Embryonic facial prominence (tissue), 1 donor: ENCODE measurements at regions not wholly inside any gene's neighbourhood (a gene's known extent, or its start where the extent isn't known, plus 50 kb on each side); places are given as distances from the start of the nearest gene placed in this dataset.
"Not testable (repeated sequence)": the region's sequence is repeated elsewhere in the genome, so short reads cannot be mapped to it uniquely, and the experiment has no call there.

Experiments used
- DNase-seq: peaks from one replicate; pipeline ENCODE4 v3.0.0-alpha.2; 2016; ENCODE audit errors: extremely low spot score

DNA sequence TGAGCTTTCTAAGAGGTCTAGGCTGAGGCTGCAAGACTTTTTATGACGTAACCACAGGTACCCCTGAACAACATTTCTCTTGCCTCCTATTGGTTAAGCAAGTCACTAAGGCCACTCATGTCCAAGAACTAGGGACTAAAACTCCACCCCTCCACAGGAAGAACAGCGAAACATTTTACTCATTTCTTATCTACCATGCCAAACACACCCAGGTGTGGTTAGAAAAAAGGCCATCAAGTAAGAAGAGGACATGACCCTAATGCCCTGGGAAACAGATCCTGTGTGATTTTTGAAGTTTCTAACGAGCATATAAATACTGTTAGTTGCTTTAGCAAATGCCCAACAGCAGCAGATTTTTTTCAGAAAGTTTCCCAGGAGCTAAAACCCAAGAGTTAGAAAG lies 282.4 kb upstream of the DYNLRB2 start:
- no peak for DNase-seq

DNA sequence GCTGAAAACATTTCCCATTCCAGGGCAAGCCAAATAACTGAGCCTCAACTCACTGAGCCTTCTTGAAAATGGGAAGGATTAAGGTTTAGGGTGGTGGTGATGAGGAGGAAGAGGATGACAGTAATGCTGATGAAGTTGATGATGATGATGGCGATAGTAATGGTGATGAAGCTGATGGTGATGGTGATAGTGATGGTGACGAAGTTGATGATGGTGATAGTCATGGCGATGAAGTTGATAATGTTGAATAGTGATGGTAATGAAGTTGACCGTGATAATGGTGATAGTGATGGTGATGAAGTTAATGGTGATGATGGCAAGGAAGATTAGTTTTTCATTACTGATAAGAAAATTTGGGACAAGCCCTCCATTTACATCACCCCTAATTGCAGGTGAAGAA lies 285.8 kb upstream of the DYNLRB2 start:
- DNase-seq = no peak

DNA sequence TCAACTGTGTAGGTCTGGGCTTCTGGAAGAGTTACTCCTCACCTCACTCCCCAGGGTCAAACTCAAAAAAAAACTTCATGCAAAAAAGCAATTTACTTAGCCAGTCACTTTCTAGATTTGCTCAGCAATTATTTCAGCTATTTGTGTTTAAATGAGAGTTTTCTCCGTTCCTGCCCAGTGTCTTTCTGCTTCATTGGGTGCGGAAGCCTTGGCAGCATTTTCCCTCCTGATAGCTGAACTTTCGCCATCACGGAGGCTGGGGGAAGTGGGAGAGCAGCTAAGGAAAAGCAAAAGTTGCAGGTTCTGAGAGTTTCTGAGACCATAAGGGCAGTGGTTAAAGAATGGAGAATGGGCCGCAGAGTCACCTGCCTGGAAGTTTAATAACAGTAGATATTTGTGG lies 287.1 kb upstream of the DYNLRB2 start:
- no peak for DNase-seq

DNA sequence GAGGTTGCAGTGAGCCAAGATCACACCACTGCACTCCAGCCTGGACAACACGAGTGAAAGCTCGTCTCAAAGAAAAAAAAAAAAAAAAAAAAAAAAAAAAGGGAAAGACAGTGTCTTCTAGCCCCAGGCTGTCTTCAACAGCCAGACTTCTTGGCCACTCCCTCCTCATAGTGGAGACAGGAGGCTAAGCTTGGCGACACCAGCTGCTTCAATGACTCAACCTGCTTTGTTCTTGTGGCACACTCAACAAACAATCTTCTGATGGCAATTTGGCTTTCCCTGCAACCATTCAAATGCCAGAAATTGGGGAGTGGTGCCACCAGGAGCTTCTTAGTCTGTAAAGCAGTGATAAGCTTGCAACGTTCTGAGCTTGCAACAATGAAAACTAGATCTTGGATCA lies 290.4 kb upstream of the DYNLRB2 start:
- DNase-seq = no peak

DNA sequence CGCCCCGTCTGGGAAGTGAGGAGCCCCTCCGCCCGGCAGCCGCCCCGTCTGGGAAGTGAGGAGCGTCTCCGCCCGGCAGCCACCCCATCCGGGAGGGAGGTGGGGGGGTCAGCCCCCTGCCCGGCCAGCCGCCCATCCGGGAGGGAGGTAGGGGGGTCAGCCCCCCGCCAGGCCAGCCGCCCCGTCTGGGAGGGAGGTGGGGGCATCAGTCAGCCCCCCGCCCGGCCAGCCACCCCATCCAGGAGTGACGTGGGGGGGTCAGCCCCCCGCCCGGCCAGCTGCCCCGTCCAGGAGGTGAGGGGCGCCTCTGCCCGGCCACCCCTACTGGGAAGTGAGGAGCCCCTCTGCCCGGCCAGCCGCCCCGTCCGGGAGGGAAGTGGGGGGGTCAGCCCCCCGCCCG lies 297.5 kb upstream of the DYNLRB2 start:
- DNase-seq = not testable (repeated sequence)

DNA sequence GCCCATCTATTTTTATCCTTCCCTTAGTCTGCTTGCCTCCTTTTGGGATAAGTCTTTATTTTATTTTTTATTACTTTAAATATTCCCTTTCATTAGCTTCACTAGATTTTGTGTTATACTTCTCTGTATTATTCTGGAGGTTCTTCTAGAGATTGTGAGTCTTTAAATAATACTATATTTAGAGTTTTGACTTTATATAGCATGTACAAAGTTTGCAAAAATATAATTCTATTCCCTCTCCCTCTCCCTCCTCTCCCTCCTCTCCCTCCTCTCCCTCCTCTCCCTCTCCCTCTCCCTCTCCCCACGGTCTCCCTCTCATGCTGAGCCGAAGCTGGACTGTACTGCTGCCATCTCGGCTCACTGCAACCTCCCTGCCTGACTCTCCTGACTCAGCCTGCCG lies 298.5 kb upstream of the DYNLRB2 start:
- DNase-seq = not testable (repeated sequence)

DNA sequence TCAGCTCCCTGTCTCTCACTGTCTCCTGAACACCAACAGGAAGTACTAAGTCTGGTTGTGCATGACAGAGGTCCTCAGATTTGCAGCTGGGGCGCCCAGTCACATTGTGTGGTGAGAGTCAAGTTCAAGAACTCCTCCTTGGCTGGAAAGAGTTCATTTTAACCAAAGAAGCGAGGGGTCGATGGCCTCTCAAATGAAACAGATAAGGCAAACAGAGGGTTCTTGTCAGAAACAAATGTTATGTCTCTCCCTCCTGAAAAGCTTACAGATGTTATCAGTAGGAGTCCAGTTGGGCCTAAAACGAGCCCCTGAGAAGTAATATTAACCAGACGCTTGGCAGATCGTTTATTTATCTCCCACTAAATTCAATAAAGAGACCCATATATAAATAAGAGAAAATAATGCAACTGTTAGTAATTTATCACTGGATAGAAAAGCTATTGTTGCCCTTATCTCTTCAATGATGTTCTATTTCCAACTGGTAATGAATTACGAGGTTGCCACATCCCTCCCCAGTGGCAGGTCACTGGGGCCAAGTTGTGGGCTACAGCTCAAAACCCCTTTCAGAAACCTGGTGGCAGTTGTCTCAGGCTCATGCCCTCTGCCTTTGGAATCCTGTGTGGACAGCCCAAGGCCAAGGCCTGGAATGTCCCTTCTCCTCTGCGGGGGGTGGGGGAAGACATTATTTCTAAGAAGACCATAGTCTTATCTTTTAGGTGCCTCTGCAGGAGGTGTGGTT lies 307.5 kb upstream of the DYNLRB2 start:
- DNase-seq = no peak

DNA sequence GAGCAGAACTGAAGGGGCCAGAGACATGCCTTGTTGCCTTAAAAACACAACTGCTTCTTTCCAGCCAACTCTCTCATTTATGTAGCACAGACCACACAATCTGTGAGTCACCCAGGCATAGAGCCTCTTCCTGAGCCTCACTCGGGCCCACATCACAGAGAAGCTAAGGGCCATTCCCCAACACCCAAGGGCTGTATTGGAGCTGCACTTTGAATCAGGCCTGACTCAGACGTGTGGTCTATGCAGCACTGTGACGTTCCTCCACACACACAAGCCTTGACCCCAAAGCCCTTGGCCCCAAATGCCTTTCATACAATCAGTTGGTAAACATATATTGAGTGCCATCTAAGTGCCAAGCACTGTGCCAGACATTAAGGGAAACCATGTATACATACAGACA lies 308.9 kb upstream of the DYNLRB2 start:
- no peak for DNase-seq

DNA sequence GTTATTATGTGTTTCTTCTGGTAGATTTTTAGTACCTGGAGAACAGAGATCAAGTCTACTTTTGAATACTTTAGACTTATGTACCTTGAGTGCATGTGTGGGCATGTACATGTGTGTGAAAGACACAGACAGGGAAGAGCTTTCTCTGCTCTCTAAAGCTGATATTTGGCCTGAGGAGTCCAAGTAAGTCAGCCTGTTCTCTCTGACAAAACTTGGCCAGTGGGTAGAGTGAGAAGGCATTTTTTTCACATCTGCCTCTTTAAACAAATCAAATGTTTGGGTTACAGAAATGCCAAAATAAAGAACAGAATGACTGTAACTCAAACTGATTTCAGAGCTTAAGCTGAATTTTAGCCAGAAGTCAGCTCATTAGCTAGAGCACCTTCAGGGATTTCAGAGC lies 309.7 kb upstream of the DYNLRB2 start:
- no peak for DNase-seq

DNA sequence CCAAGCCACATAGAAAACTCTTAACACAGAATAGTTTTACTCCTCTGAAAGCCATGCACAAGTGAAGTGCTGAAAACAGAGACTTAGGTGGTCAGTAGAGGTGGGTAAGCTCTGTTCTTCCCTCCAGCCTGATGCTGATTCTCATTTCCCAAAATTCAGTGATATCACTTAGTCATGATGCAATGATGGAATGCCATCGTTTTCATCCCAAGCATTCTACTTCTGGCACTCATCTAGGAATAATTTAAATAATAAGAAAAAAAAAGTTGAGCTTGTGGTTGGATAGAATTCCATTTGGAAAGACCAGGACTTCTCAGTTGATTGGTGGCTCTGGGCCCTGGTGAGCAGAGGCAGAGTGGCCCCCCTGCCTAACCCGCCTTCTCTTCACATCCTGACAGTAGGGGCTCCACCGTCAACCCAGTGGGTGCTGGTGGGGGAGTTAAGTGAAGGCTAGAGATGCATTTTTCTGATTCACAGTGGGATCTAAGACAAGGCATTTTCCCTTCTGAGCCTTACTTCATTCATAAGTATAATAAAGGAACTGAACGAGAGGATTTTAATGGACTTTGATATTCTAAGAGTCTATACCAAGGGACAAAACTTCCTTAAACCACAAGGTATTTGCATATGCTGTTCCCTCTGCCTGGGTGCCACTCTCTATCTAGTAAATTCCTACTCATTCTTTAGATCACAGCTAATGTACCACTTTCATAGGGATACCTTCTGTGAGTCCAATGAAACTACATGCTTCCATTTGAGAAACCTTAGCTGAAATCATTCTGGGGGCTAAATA lies 310.3 kb upstream of the DYNLRB2 start:
- DNase-seq = no peak

DNA sequence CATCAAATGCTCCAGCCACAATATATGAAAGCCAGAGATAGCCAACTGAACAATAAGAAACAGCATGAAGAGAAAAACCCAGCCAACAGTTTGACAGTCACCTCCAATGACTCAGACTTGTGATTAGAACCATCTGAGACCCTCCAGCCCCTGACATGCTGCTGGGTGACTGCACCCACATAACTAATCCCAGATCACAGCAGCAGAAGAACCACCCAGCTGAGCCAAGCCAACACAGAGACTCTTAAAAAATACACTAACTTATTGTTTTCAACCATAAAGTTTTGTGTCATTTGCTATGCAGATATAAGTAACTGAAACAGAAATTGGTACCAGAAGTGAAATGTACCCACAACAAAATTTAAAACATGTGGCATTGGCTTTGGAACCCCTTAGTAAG lies 314.3 kb upstream of the DYNLRB2 start:
- DNase-seq = no peak

DNA sequence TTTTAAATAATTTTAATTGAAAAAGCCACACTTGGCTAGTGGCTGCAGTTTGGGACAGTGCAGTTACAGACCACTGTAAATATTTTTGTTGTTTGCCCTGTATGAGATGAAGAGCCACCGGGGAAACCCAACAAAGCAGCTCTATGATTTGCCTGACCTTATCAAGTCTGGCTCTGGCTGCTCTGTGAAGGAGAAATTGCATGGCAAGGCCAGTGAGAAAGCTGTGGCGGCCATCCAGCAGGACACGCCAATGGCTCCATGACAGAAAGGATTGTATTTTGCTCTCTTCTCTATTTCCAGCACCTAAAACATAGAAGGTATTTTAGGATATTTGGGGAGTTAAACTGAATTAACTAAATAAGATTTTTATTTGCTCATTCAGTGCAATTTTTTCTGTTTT lies 330.0 kb upstream of the DYNLRB2 start:
- no peak for DNase-seq

DNA sequence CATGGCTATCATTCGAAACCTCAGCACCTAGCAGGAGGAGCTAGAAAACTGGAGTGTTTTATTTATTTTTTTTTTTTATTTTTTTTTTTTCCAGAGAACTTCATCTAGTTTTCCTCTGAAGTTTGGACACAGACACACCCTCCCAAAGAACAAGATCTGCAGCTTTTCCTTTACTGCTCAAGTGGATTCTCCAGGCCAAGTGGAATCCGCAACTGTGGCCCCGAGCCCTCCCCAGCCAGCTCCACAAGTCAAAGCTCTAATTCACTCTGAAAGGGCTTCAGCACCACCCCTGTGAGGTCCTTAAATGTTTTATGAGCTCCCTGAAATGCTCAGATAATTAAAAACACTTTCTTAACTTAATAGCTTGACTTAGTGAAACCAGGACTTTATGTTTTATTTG lies 332.1 kb upstream of the DYNLRB2 start:
- DNase-seq = no peak

DNA sequence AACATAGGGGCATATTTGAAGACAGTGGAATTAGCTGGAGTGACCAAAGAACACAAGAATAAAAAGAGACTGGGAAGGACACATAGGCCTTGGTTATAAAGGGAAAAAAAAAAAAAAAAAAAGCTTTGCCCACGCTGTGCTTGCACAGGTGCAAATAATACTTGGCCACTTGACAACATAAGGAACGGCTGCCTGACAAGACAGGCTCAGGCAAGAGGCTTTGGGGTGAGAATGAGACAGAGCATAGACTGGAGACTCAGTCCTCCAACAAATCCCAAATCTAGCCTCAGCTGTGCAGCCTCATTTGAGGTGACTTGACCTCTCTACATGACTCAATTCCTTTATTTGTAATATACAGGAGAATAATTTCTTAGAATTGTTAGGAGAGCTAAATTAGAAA lies 332.8 kb upstream of the DYNLRB2 start:
- no peak for DNase-seq

DNA sequence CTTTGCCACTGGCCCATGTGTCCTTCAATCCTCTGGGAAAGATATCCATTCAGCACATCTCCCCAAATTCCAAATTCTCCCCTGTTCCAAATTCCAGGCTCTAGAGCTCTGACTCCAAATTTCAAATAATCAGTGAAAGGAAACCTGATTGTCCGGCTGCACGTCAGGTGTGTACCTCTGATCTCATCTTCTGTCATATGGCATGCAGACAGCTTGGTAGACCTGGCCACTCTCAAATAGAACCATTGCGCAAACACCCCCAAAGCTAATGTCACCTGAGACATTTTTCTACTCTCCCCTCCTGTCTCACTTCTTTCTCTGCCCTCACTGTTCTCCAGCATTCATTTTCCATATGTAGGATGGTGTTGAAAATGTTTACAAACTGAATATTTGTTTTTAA lies 337.0 kb upstream of the DYNLRB2 start:
- no peak for DNase-seq

DNA sequence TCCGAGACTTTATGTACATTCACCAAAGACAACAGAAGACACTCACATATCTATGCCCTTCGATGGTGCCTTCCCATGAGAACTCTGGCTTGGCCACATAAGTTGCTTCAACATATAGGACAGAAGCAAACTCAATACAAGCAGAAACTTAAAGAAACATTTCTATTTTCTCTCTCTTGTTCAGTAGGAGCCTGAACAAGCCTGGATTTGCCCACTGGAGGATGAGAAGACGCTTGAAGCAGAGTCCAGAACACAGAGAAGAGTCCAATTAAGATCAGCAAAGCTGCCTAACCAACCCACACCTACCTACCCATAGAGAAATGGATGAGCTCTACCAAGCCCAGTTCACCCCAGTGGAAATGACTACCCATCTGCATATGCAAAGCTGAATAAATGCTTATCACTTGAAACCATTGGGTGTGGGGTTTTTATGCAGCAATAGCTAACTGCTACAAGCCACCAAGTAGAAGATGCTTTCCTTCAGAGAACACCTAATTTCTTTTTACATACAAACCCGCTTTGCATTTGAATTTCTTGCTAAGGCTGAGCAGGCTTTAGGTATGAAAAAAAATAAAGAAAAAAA lies 337.9 kb upstream of the DYNLRB2 start:
- DNase-seq = no peak

DNA sequence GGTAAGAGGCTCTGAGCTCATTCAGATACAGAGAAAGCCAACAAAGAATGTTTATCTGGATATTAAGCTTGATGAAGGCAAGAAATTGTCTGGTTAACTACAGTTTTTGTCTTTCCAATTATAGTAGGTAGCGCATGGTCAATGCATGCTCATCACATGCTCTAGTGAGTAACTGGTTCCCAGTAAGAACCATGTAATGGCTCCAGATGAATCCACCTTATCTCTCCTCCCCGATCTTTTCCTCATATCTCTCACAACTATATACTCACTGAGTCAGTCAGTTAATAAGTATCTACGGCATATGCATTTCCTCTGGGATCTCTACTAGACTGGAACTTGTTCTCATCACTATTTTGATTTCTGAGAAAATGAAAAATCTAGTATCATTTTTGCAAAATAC lies 340.7 kb upstream of the DYNLRB2 start:
- no peak for DNase-seq

DNA sequence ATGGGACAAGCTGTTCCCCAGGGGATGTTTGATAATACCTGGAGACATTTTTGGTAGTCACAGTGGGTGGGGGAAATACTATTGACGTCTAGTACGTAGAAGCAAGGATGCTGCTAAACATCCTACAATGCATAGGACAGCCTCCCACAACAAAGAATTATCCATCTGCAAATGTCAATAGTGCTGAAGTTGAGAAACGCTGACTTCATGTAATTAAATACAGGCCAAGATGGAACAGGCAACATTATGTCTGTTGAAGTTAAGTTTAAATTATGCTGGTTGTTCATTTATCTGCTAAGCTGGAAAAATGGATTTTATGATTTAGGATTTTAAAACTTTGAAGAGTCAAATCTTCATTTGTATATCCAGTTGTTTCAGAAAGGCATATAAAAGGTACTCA lies 341.2 kb upstream of the DYNLRB2 start:
- no peak for DNase-seq

DNA sequence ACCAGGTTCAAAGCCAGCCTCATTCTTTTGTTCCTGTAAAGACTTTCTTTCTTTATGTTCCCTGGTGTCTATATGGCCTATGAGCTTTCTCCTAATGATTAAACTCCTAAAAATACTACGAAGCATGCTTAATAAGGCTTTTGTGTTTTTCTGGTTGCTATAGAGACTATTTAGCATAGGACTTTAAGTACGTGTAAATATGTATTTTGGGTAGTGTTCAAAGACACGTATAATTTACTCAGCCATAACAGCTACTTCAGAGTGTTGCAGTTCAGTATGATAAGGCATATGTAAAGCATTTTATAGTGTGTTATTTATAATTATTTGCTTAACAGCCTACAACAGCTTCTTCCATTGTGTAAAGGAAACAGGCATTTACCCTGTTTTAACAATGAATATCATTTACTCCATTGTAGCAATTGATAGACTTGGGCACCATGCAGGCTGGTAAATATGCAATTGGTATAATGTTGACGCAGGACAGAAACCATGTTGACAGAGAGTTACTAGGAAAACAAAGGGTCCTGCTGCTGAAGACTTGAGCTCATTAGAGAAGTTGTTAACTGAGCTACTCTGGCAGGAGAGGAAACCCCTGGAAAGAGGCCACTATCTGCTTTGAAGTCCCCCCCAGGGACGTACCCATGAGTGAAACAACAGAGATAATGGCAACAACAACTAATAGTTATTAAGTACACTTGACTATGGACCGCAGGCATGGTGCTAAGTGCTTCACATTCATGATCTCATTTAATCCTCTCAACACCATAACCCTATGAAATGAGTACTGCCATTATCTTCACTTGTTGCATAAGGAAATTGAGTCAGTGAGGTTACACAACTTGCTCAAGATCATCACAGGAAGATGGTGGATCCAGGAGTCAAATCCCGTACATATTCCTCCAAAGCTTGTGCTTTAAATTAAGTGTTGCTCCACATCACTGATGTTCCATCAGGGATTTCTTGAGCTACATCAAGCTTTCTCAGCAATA lies 342.2 kb upstream of the DYNLRB2 start:
- DNase-seq = no peak

DNA sequence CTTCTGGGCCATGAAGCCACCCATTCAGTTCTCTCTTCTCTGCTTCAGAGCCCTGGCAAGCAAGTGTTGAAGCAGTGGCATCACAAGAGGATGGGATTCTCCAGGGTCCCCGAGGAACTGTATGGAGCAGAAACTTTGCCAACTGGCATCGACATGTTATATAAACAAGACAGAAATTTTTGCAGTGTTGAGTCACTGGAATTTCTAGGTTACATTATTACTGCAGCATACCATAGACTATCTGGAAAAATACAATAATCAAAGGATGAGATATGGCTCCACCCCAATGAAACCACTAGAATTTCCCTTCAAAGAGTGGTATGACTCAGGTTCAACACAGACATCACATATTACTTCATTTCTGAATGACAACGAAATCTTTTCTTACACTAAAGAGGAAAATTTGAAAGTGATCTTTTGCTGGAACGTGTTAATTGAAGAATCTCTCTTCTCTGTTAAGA lies 343.0 kb upstream of the DYNLRB2 start:
- no peak for DNase-seq

DNA sequence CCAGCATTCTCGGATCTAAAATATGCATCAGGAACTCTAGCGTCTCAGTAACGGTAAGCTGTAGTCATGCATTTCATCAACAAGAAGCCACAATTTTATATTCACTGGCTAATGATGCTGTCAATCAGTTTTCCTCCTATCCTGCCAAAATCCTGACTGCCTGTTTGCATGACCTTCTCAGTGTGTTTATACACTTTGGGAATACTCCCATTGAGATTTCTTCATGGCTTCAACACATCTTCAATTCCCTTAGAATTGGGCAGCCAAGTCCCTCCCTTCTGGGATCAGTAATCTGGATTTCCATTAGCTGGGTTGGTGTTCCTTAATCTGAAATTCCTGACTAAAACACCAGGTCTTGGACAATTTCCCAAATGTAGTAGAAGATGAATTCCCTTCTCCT lies 348.9 kb upstream of the DYNLRB2 start:
- no peak for DNase-seq
